Nucleus accumbens (tissue), 56 donors: ENCODE measurements at regions not wholly inside any gene's neighbourhood (a gene's known extent, or its start where the extent isn't known, plus 50 kb on each side); places are given as distances from the start of the nearest gene placed in this dataset.
A peak's percentile ranks its signal among the peaks of the same experiment; 100 is the strongest.

Experiments used
- DNase-seq, 56 donors: peaks; one replicate each; lab custom pipeline; 2025; lab: John Stamatoyannopoulos, UW

DNA sequence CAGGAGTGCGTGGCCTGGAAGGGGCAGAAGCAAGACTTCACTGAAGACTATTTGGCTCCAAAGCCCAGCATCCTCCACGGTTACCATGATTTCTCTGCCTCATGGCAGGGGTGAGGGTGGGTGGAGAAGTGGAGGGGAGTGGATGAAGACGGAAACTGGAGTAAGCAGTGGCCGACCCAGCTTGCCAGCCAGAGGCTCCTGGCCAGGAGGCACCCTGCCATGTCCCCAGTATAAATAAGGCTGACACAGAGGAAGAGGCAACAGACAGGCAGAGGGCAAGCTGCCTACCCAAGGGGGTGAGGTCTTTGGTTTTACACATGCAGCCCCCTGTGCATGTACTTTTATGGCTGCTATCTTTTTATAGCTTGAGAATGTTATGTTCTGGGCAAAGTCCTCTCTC is 102.6 kb upstream of the TBX20 start:
- peak in 6 of 56 donors; percentile 2 to 5 (median 4) for DNase-seq

DNA sequence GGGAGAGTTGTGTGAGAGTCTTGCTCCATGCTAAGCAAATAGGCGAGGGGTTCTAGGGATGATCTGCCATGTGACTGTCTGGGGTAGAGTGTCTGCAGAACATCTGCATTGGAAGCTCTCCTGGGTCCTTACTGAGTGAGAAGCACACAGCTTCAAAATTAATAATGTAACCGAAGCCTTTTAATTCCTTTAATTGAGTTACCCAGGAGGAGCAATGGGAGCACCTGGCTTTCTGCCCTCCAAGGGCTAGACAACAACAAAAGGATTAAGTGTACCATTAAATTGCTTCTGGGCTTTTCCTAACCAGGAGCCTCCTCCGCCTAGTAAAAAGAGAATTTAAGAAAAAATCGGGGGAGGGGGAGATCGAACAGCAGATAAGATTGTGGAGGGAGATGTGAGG is 102.0 kb upstream of the TBX20 start:
- DNase-seq, result no peak

- no peak for DNase-seq
These were observed 101.3 kb upstream of the TBX20 start for GRCh38 chr7:35355199-35355598.

GRCh38 chr7:35353481-35353880 is 99.6 kb upstream of the TBX20 start:
- no peak for DNase-seq

GRCh38 chr7:35351466-35351865 is 97.6 kb upstream of the TBX20 start:
- DNase-seq, result no peak

- DNase-seq, result no peak
These were observed 94.9 kb upstream of the TBX20 start for GRCh38 chr7:35348611-35349400.

DNA sequence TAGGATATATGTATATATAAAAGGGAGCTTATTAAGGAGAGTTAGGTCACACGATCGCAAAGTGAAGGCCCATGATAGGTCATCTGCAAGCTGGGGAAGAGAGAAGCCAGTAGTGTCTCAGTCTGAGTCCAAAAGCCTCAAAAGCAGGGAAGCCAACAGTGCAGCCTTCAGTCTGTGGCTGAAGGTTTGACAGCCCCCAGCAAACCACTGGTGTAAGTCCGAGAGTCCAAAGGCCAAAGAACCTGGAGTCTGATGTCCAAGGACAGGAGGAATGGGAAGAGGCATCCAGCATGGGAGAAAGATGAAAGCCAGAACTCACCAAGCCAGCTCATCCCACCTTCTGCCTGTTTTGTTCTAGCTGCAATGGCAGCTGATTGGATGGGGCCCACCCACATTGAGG is 88.9 kb upstream of the TBX20 start:
- no peak for DNase-seq

DNA sequence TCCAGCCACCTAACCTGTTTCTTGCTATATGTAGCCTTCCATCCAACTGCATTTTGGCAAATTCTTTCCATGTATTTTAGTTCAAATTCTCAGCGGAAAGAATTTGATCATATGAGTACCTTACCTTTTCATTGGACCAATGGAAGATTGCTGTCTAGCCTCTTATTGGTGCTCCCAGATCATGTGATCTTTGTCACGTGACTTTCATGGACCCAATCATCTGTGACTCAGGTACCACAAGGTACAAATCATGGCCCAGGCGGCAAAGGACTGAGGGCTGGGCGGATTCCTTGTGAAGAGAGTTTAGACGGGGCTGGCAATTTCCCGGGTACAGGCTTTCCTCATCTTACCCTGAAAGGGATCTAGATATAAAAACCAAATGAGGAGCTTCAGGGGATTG is 85.9 kb upstream of the TBX20 start:
- DNase-seq, result no peak

DNA sequence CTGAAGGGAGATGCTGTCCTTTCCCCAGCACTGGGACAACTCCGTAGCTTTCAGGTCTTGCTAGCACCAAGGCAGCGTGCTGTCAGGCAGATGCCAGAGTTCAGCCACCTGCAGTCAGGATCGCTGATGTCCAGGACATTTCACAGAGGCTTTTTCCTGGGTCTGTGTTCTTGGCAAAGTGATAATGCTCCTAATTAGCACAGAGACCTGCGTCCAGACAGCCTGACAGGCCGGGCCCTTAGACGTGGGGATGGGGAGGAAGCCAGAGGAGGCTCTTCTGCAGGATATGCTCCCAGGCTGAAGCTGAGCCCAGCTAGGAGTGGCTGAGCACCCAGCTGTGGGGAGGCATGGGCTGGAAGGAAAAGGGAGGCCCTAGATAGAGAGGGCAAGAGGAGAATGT is 82.5 kb upstream of the TBX20 start:
- DNase-seq, result no peak

DNA sequence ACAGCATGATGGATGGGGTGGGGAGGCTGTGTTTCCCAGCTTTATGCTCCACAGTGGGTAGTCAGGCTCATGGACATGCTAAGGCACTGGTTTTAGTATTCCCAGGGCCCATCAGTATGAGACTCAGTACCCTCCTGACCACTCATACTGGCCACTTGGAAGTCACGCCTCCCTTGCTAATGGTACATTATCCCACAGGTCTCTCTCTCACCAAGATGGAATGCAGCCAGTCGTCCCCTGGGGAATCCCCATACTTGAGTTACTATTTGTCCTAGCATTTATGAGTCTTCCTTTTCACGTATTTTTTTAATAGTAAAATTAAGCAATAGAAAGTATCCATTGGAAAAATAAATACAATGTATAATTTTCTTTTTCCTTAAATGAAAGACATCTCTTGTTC is 80.6 kb upstream of the TBX20 start:
- DNase-seq, result no peak

- no peak for DNase-seq
These were observed 79.4 kb upstream of the TBX20 start for GRCh38 chr7:35333265-35333664.

GRCh38 chr7:35331730-35332678 is 78.1 kb upstream of the TBX20 start:
- DNase-seq, result no peak

DNA sequence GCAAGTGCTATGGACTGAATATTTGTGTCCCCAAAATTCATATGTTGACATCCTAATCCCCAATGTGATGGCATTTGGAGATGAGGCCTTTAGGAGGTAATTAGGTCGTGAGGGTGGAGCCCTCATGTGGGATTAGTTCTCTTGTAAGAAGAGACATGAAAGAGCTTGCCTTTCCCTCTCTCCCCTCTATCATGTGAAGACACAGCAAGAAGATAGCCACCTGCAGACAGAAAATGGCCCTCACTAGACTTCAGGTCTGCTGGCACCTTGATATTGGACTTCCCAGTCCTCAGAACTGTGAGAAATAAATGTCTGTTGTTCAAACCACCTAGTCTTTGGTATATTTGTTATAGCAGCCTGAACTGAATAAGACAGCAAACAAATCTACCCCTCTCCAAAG is 75.1 kb upstream of the TBX20 start:
- DNase-seq, result no peak

DNA sequence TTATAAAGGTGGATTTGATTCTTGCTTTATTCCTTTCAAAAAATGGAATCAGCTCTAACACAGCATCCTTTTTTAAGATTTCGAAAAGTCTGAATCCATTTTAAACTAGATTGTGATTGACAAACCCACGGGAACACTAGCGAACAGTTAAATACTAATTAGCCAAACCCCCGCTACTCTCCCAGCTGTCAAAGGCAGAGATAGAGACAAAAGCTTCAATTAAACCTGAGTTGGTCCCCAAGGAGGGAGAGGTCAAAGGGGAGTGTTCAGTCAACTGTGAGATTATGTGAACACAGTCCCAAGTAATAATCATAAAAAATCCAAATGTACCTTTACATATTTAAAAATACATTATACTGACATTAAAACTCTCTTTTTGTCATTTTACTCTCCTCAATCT is 65.7 kb upstream of the TBX20 start:
- DNase-seq, result no peak

DNA sequence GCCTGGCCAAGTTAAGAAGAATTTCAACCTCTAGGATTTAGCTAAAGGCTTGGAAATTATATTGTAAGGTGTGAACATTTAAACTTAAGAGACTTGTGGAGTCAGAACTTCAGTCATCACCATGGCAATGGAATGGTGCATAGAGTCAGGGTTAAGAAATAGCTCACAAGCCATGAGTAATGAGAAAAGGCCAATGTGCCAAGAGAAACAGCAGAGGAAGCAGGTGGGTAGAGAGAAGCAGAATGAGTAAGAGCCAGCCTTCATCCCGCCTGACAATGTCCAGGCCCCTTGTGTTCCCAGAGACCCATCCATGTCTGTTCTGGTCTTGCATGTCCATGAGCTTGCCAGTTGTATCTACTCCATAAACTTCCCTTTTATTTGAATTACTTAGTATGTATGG is 62.6 kb upstream of the TBX20 start:
- DNase-seq, result no peak

- no peak for DNase-seq
These were observed 61.6 kb upstream of the TBX20 start for GRCh38 chr7:35315517-35315916.

DNA sequence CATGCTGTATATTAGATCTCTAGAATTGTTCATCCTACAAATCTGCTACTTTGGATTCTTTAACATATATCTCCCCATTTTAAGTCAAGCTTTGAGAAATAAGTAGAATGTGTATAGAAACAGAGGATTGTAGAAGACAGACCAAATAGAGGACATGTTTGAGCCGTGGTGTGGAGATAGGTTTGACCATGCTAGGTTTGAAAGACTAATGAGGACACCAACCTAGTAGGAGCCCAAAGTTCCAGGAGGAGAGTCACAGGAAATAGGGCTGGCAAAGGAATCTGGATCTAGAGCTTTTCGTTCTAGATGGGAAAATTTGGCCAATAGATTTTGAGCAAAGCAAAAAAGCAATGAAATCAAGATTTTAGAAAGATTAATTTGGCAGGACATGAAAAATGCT is 60.5 kb upstream of the TBX20 start:
- no peak for DNase-seq

DNA sequence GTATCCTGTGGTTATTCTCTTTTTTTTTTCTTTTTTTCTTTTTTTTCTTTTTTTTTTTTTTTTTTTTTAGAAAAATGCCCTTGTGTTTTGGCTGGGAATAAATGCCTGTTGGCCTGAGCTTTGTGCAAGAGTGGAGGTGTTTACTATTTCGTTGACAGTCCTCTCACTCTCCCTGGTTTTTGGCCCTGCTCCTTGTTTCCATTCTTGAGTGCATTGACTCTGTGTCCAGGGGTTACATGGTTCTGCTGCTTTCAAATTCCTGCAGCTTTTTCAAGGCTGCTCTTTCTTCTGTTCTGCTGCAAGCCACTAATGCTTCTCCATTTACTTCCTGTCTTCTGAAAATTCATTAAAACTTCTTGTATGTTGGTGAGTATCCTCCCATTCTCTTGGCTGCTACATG is 59.7 kb upstream of the TBX20 start:
- DNase-seq, result peak in 5 of 56 donors; percentile 1 to 22 (median 12)
